GM12878 (cell line): ENCODE measurements at regions not wholly inside any gene's neighbourhood (a gene's known extent, or its start where the extent isn't known, plus 50 kb on each side); places are given as distances from the start of the nearest gene placed in this dataset.

Experiments
- ATAC-seq: fragments of 200-7000 bp; cut with Tn5 transposase; 3 replicates; pipeline ENCODE4 v1.9.1; 2020; ENCODE audit warnings: mild to moderate bottlenecking, moderate library complexity
- BruUV-seq: library from RNA; stranded (reverse); fragments of 400-500 nt; replicated peaks from 2 replicates; lab custom pipeline; 2021; lab: Mats Ljungman, UMichigan
- CTCF ChIA-PET: fragments of 300-600 bp; sonication (Branson Sonifier 250); formaldehyde crosslinking; extraction: SDS; loops from one replicate; lab custom pipeline; 2021; ENCODE audit warnings: inconsistent platforms; lab: Yijun Ruan, JAX
- POLR2A ChIA-PET: fragments of 350-600 bp; formaldehyde crosslinking; extraction: SDS; loops from one replicate; lab custom pipeline; 2021; ENCODE audit warnings: inconsistent platforms; lab: Charles Lee
- RAD21 ChIA-PET: fragments of 300-600 bp; sonication (Branson Sonifier 250); formaldehyde crosslinking; loops from one replicate; lab custom pipeline; 2023; ENCODE audit warnings: antibody characterized with exemption; ENCODE audit not compliant: unreplicated experiment; lab: Charles Lee
- SMC1A ChIA-PET: fragments of 300-600 bp; sonication (Branson Sonifier 250); formaldehyde crosslinking; loops from one replicate; lab custom pipeline; 2023; ENCODE audit not compliant: unreplicated experiment, uncharacterized antibody; lab: Charles Lee
- DNase-seq: peaks from one replicate; pipeline ENCODE4 v3.0.0-alpha.2; 2011; ENCODE audit warnings: low read depth, low spot score
- FAIRE-seq: peaks from 3 replicates; lab custom pipeline; 2011; peaks lifted over from hg19 to GRCh38; lab: Jason Lieb, UNC
- H2AFZ ChIP-seq: 2 replicates; pipeline ENCODE4 v1.6.0; 2011; ENCODE audit warnings: low read depth, low read length, control low read depth; ENCODE audit not compliant: control insufficient read depth
- H3K27ac ChIP-seq: 2 replicates; pipeline ENCODE4 v1.5.1; 2011; ENCODE audit warnings: control low read depth; ENCODE audit not compliant: control insufficient read depth, insufficient read depth
- H3K27me3 ChIP-seq, 2 experiments: replicated peaks in 1 of 2; 2 replicates each; pipeline versions ENCODE4 v1.6.0 to v1.6.1; 2011; ENCODE audit warnings: low read length in 1 of 2; ENCODE audit not compliant: control insufficient read depth in 2 of 2, insufficient read depth in 2 of 2
- H3K36me3 ChIP-seq, 2 experiments: 2 replicates each; pipeline ENCODE4 v1.5.1; 2011; ENCODE audit warnings: low read length in 1 of 2; ENCODE audit not compliant: control insufficient read depth in 2 of 2, insufficient read depth in 2 of 2
- H3K4me1 ChIP-seq: 2 replicates; pipeline ENCODE4 v1.6.1; 2011; ENCODE audit warnings: mild to moderate bottlenecking, low read length, moderate library complexity, mixed read lengths; ENCODE audit not compliant: control insufficient read depth, insufficient read depth
- H3K4me2 ChIP-seq: 2 replicates; pipeline ENCODE4 v1.6.0; 2011; ENCODE audit warnings: control low read depth; ENCODE audit not compliant: control insufficient read depth, insufficient read depth
- H3K4me3 ChIP-seq: fragments of 200-600 bp; sonication (generic); 2 replicates; pipeline ENCODE4 v1.5.1; 2016
- H3K79me2 ChIP-seq: 2 replicates; pipeline ENCODE4 v1.6.0; 2011; ENCODE audit warnings: low read length; ENCODE audit not compliant: control insufficient read depth, insufficient read depth
- H3K9ac ChIP-seq: 2 replicates; pipeline ENCODE4 v1.8.0; 2011; ENCODE audit warnings: low read length, control low read depth, mixed read lengths; ENCODE audit not compliant: control insufficient read depth, insufficient read depth
- H3K9me3 ChIP-seq: replicated peaks from 3 replicates; pipeline ENCODE4 v1.5.1; 2011; ENCODE audit warnings: mild to moderate bottlenecking, low read length; ENCODE audit not compliant: control insufficient read depth, insufficient read depth
- H4K20me1 ChIP-seq: 2 replicates; pipeline ENCODE4 v1.6.0; 2011; ENCODE audit not compliant: control insufficient read depth, insufficient read depth
- BMI1 ChIP-seq: fragments of 450-650 bp; IDR thresholded peaks from 2 replicates; pipeline ENCODE4 v1.6.1; 2016; ENCODE audit warnings: mild to moderate bottlenecking, moderate library complexity, borderline replicate concordance
- CREB1 ChIP-seq: IDR thresholded peaks from 2 replicates; pipeline ENCODE4 v1.6.1; 2012; ENCODE audit warnings: low read depth, mild to moderate bottlenecking, inconsistent platforms
- DPF2 ChIP-seq: fragments of 450-650 bp; IDR thresholded peaks from 2 replicates; pipeline ENCODE4 v1.6.1; 2017; ENCODE audit warnings: mild to moderate bottlenecking
- EED ChIP-seq: sonication (generic); IDR thresholded peaks from 2 replicates; pipeline ENCODE4 v1.6.1; 2016; ENCODE audit warnings: antibody characterized with exemption, low read depth
- MEF2B ChIP-seq: fragments of 450-650 bp; IDR thresholded peaks from 2 replicates; pipeline ENCODE4 v1.6.1; 2018; ENCODE audit warnings: mild to moderate bottlenecking, moderate library complexity; ENCODE audit not compliant: partially characterized antibody, poor library complexity, severe bottlenecking
- MXI1 ChIP-seq: fragments of 150-350 bp; IDR thresholded peaks from 2 replicates; pipeline ENCODE4 v1.6.1; 2011; ENCODE audit warnings: low read depth, mild to moderate bottlenecking, inconsistent platforms, low read length, improper control_type of control experiment
- MYB ChIP-seq: fragments of 150-350 bp; IDR thresholded peaks from 2 replicates; pipeline ENCODE4 v1.6.1; 2014; ENCODE audit warnings: mild to moderate bottlenecking, low read depth, low read length, borderline replicate concordance
- SMAD1 ChIP-seq: fragments of 450-650 bp; IDR thresholded peaks from 2 replicates; pipeline ENCODE4 v1.6.1; 2018; ENCODE audit warnings: mild to moderate bottlenecking, low read depth; ENCODE audit not compliant: partially characterized antibody
- SRF ChIP-seq, 2 experiments: IDR thresholded peaks; 2 replicates each; pipeline ENCODE4 v1.6.1; 2011; ENCODE audit warnings: low read depth in 2 of 2, low read length in 2 of 2, mild to moderate bottlenecking in 1 of 2, moderate library complexity in 1 of 2
- STAT3 ChIP-seq: IDR thresholded peaks from 2 replicates; pipeline ENCODE4 v1.6.1; 2011; ENCODE audit warnings: low read depth, low read length, improper control_type of control experiment
- ZBTB4 ChIP-seq: fragments of 450-650 bp; formaldehyde crosslinking; IDR thresholded peaks from 2 replicates; pipeline ENCODE4 v1.4.0; 2022; ENCODE audit warnings: mild to moderate bottlenecking, moderate library complexity
- ZZZ3 ChIP-seq: IDR thresholded peaks from 2 replicates; pipeline ENCODE4 v1.6.1; 2011; ENCODE audit warnings: low read depth; ENCODE audit not compliant: control insufficient read depth, insufficient read length
- WGBS: methylation state at CpG from one replicate; pipeline ENCODE4 v1.1.6; 2016; ENCODE audit warnings: low lambda C conversion rate; ENCODE audit not compliant: insufficient replicate concordance, insufficient coverage; ENCODE audit errors: missing lambda C conversion rate; 5-methylcytosine and 5-hydroxymethylcytosine counted together
- in situ Hi-C: fragments of 300-500 bp; cut with MboI; formaldehyde crosslinking; loops from 9 replicates; pipeline ENCODE4 v1.14.3; 2018; ENCODE audit warnings: mixed read lengths
- intact Hi-C: fragments of 100-400 bp; cut with micrococcal nuclease; formaldehyde crosslinking; loops from one replicate; pipeline ENCODE4 v1.14.2; 2022; ENCODE audit not compliant: unreplicated experiment
- TF ChIP-seq, protein P1 (sequence below): fragments of 450-650 bp; IDR thresholded peaks from 2 replicates; pipeline ENCODE4 v1.6.1; 2017; ENCODE audit warnings: antibody characterized with exemption, mild to moderate bottlenecking, moderate library complexity

GRCh38 chr3:178193846-178194245 is 342.4 kb upstream of the KCNMB2 start:
- H3K79me2 ChIP-seq = no peaks in the 10 kb centered on the region
- no peak overlapping the region for H3K27ac ChIP-seq
- in situ Hi-C loops (no loop called here), intact Hi-C loops (no loop called here)
- DNase-seq (no peak), FAIRE-seq (no peak), ATAC-seq (no peak)
- no peak overlapping the region for H2AFZ ChIP-seq
- no peaks in the 10 kb centered on the region for H3K27me3 ChIP-seq
- ChIA-PET POLR2A (no interaction called here), RAD21 (no interaction called here), SMC1A (no interaction called here), CTCF (no interaction called here)
- no peaks in the 10 kb centered on the region for H3K36me3 ChIP-seq
- H4K20me1 ChIP-seq = no peaks in the 10 kb centered on the region
- no peaks in the 10 kb centered on the region for H3K4me1 ChIP-seq
- 0% methylated on average over 1 of the region's 1 CpG for WGBS
- no peak overlapping the region for H3K4me2 ChIP-seq
- H3K9ac ChIP-seq = no peak overlapping the region
- H3K9me3 ChIP-seq = no peaks in the 10 kb centered on the region
- no TSS peak for BruUV-seq
- no peak overlapping the region for H3K4me3 ChIP-seq
- TF ChIP-seq CREB1 (no peak), ZBTB4 (no peak), EED (no peak), MXI1 (no peak), DPF2 (no peak), MEF2B (no peak), MYB (no peak), ZZZ3 (no peak), STAT3 (no peak), SRF (IDR thresholded peaks at IDR 0.05; ENCODE audit: low read depth in 2 of 2, low read length in 2 of 2) (no peak), BMI1 (no peak), SMAD1 (no peak)
- TF ChIP-seq, protein P1, sequence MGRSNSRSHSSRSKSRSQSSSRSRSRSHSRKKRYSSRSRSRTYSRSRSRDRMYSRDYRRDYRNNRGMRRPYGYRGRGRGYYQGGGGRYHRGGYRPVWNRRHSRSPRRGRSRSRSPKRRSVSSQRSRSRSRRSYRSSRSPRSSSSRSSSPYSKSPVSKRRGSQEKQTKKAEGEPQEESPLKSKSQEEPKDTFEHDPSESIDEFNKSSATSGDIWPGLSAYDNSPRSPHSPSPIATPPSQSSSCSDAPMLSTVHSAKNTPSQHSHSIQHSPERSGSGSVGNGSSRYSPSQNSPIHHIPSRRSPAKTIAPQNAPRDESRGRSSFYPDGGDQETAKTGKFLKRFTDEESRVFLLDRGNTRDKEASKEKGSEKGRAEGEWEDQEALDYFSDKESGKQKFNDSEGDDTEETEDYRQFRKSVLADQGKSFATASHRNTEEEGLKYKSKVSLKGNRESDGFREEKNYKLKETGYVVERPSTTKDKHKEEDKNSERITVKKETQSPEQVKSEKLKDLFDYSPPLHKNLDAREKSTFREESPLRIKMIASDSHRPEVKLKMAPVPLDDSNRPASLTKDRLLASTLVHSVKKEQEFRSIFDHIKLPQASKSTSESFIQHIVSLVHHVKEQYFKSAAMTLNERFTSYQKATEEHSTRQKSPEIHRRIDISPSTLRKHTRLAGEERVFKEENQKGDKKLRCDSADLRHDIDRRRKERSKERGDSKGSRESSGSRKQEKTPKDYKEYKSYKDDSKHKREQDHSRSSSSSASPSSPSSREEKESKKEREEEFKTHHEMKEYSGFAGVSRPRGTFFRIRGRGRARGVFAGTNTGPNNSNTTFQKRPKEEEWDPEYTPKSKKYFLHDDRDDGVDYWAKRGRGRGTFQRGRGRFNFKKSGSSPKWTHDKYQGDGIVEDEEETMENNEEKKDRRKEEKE = no peak
